Parathyroid adenoma (tissue), 2 donors: ENCODE measurements at regions not wholly inside any gene's neighbourhood (a gene's known extent, or its start where the extent isn't known, plus 50 kb on each side); places are given as distances from the start of the nearest gene placed in this dataset.

ENCODE experiments used
- H2AFZ ChIP-seq: fragments of 300-600 bp; sonication (generic); one replicate; pipeline ENCODE4 v1.7.0; 2017; ENCODE audit warnings: antibody characterized with exemption, mild to moderate bottlenecking
- H3K27ac ChIP-seq: fragments of 300-600 bp; sonication (generic); one replicate; pipeline ENCODE4 v1.7.0; 2017
- H3K27me3 ChIP-seq: fragments of 300-600 bp; sonication (generic); one replicate; pipeline ENCODE4 v1.7.0; 2017; ENCODE audit warnings: low read length; ENCODE audit not compliant: control insufficient read depth, insufficient read depth
- H3K36me3 ChIP-seq: fragments of 300-600 bp; sonication (generic); one replicate; pipeline ENCODE4 v1.7.0; 2017; ENCODE audit warnings: low read length; ENCODE audit not compliant: control insufficient read depth, insufficient read depth
- H3K4me1 ChIP-seq: fragments of 300-600 bp; sonication (generic); one replicate; pipeline ENCODE4 v1.7.0; 2017; ENCODE audit warnings: control low read depth
- H3K4me2 ChIP-seq: fragments of 300-600 bp; sonication (generic); one replicate; pipeline ENCODE4 v1.7.0; 2017; ENCODE audit warnings: low read length
- H3K4me3 ChIP-seq: fragments of 300-600 bp; sonication (generic); one replicate; pipeline ENCODE4 v1.7.0; 2017; ENCODE audit warnings: low read depth, low read length
- H3K79me2 ChIP-seq: fragments of 300-600 bp; sonication (generic); one replicate; pipeline ENCODE4 v1.7.0; 2017; ENCODE audit warnings: control low read depth
- H3K9ac ChIP-seq: fragments of 300-600 bp; sonication (generic); one replicate; pipeline ENCODE4 v1.7.0; 2017; ENCODE audit warnings: mild to moderate bottlenecking
- H3K9me3 ChIP-seq: fragments of 300-600 bp; sonication (generic); one replicate; pipeline ENCODE4 v1.7.0; 2017; ENCODE audit warnings: low read length; ENCODE audit not compliant: control insufficient read depth
- CTCF ChIP-seq: fragments of 300-600 bp; sonication (generic); IDR thresholded peaks from one replicate; pipeline ENCODE4 v1.7.0; 2017; ENCODE audit warnings: antibody characterized with exemption, mild to moderate bottlenecking
- donor health status: primary hyperparathyroidism.

- no peak for TF ChIP-seq CTCF
- Histone ChIP-seq H3K4me1 (peaks cover 53% of the 10 kb centered on the region), H2AFZ (no peak overlapping the region), H3K79me2 (peaks cover 61% of the 10 kb centered on the region), H3K27me3 (no peaks in the 10 kb centered on the region), H3K9ac (no peak overlapping the region), H3K4me3 (no peak overlapping the region), H3K9me3 (no peaks in the 10 kb centered on the region), H3K36me3 (no peaks in the 10 kb centered on the region), H3K27ac (no peak overlapping the region), H3K4me2 (no peak overlapping the region)
These were observed 594.2 kb upstream of the SGCD start for GRCh38 chr5:155732587-155733376.

- Histone ChIP-seq H3K79me2 (peaks cover 70% of the 10 kb centered on the region), H3K4me1 (peaks cover 63% of the 10 kb centered on the region), H2AFZ (no peak overlapping the region), H3K36me3 (no peaks in the 10 kb centered on the region), H3K4me2 (no peak overlapping the region), H3K9ac (no peak overlapping the region), H3K27me3 (no peaks in the 10 kb centered on the region), H3K9me3 (no peaks in the 10 kb centered on the region), H3K4me3 (no peak overlapping the region), H3K27ac (no peak overlapping the region)
- no peak for TF ChIP-seq CTCF
These were observed 593.0 kb upstream of the SGCD start for GRCh38 chr5:155733935-155734334.

GRCh38 chr5:155735388-155735787 is 591.6 kb upstream of the SGCD start:
- Histone ChIP-seq H3K79me2 (peaks cover 75% of the 10 kb centered on the region), H3K27me3 (no peaks in the 10 kb centered on the region), H3K4me2 (no peak overlapping the region), H3K9me3 (no peaks in the 10 kb centered on the region), H3K36me3 (no peaks in the 10 kb centered on the region), H3K9ac (no peak overlapping the region), H2AFZ (no peak overlapping the region), H3K4me1 (peaks cover 69% of the 10 kb centered on the region), H3K4me3 (no peak overlapping the region), H3K27ac (no peak overlapping the region)
- TF ChIP-seq CTCF = no peak

GRCh38 chr5:155738616-155739015 is 588.3 kb upstream of the SGCD start:
- Histone ChIP-seq H3K4me1 (peaks cover 73% of the 10 kb centered on the region), H3K36me3 (no peaks in the 10 kb centered on the region), H3K79me2 (peaks cover 67% of the 10 kb centered on the region), H3K4me3 (no peak overlapping the region), H3K27me3 (no peaks in the 10 kb centered on the region), H2AFZ (no peak overlapping the region), H3K4me2 (no peak overlapping the region), H3K27ac (peak overlapping the region; percentile 53), H3K9ac (no peak overlapping the region), H3K9me3 (no peaks in the 10 kb centered on the region)
- no peak for TF ChIP-seq CTCF
